Keratinocyte (primary cell): ENCODE measurements at regions not wholly inside any gene's neighbourhood (a gene's known extent, or its start where the extent isn't known, plus 50 kb on each side); places are given as distances from the start of the nearest gene placed in this dataset.

Experiments
- DNase-seq: peaks from one replicate; pipeline ENCODE4 v3.0.0-alpha.2; 2011; ENCODE audit warnings: low read depth, missing footprints, low spot score
- FAIRE-seq: peaks from 2 replicates; lab custom pipeline; 2011; peaks lifted over from hg19 to GRCh38; lab: Jason Lieb, UNC
- H2AFZ ChIP-seq: 2 replicates; pipeline ENCODE4 v1.6.0; 2012; ENCODE audit warnings: low read length, control low read depth, inconsistent platforms; ENCODE audit not compliant: control insufficient read depth
- H3K27ac ChIP-seq: 2 replicates; pipeline ENCODE4 v1.5.1; 2011; ENCODE audit warnings: low read length; ENCODE audit not compliant: control insufficient read depth, insufficient read depth
- H3K27me3 ChIP-seq: 3 replicates; pipeline ENCODE4 v1.6.0; 2011; ENCODE audit warnings: low read length; ENCODE audit not compliant: control insufficient read depth, insufficient read depth; ENCODE audit errors: extremely low read depth
- H3K36me3 ChIP-seq, 2 experiments: 2 replicates in 1 of 2; 3 replicates in 1 of 2; pipeline ENCODE4 v1.5.1; 2011; ENCODE audit warnings: low read length in 2 of 2, mild to moderate bottlenecking in 1 of 2; ENCODE audit not compliant: control insufficient read depth in 2 of 2, insufficient read depth in 2 of 2; ENCODE audit errors: extremely low read depth in 1 of 2
- H3K4me1 ChIP-seq: 3 replicates; pipeline ENCODE4 v1.5.1; 2011; ENCODE audit warnings: low read length; ENCODE audit not compliant: control insufficient read depth, insufficient read depth; ENCODE audit errors: extremely low read depth
- H3K4me2 ChIP-seq: 3 replicates; pipeline ENCODE4 v1.6.0; 2011; ENCODE audit warnings: low read depth, low read length; ENCODE audit not compliant: control insufficient read depth, insufficient read depth; ENCODE audit errors: extremely low read depth
- H3K4me3 ChIP-seq, 3 experiments: fragments of 200-600 bp in 1 of 3; sonication (generic) in 1 of 3; 2 replicates in 2 of 3; 3 replicates in 1 of 3; pipeline ENCODE4 v1.5.1; 2011 to 2016; ENCODE audit warnings: low read length in 3 of 3, mild to moderate bottlenecking in 3 of 3, control low read depth in 2 of 3, inconsistent platforms in 1 of 3, low read depth in 1 of 3, mixed read lengths in 1 of 3, mixed run types in 1 of 3, moderate library complexity in 1 of 3; ENCODE audit not compliant: control insufficient read depth in 2 of 3, insufficient read depth in 2 of 3; ENCODE audit errors: extremely low read depth in 1 of 3
- H3K79me2 ChIP-seq: 2 replicates; pipeline ENCODE4 v1.6.0; 2012; ENCODE audit warnings: low read length; ENCODE audit not compliant: control insufficient read depth, insufficient read depth
- H3K9ac ChIP-seq: 3 replicates; pipeline ENCODE4 v1.6.0; 2011; ENCODE audit warnings: low read length; ENCODE audit not compliant: control insufficient read depth, insufficient read depth; ENCODE audit errors: extremely low read depth
- H3K9me1 ChIP-seq: 3 replicates; pipeline ENCODE4 v1.6.0; 2011; ENCODE audit warnings: low read length; ENCODE audit not compliant: control insufficient read depth, insufficient read depth; ENCODE audit errors: extremely low read depth
- H3K9me3 ChIP-seq: 2 replicates; pipeline ENCODE4 v1.5.1; 2012; ENCODE audit warnings: low read depth, low read length; ENCODE audit not compliant: control insufficient read depth
- H4K20me1 ChIP-seq: 3 replicates; pipeline ENCODE4 v1.6.0; 2011; ENCODE audit warnings: low read length; ENCODE audit not compliant: control insufficient read depth, insufficient read depth; ENCODE audit errors: extremely low read depth
- CTCF ChIP-seq, 3 experiments: IDR thresholded peaks in 1 of 3; conservative IDR thresholded peaks in 1 of 3; optimal IDR thresholded peaks in 1 of 3; 2 replicates in 2 of 3; 3 replicates in 1 of 3; pipeline versions ENCODE3 to v1.5.1; 2011; ENCODE audit warnings: low read length in 3 of 3, mild to moderate bottlenecking in 3 of 3, moderate library complexity in 2 of 3, control low read depth in 1 of 3, inconsistent platforms in 1 of 3; ENCODE audit not compliant: insufficient read depth in 2 of 3; ENCODE audit errors: extremely low read depth in 1 of 3
- EZH2 ChIP-seq: IDR thresholded peaks from one replicate; pipeline ENCODE4 v1.6.1; 2012; ENCODE audit warnings: inconsistent platforms, mild to moderate bottlenecking, low read length, moderate library complexity
- dilution Hi-C: fragments of 300-500 bp; cut with MboI; formaldehyde crosslinking; loops from one replicate; pipeline ENCODE4 v1.7.0; 2020; ENCODE audit warnings: low sequenced_read_pairs; ENCODE audit not compliant: extremely low pct_ligation_motif_present

GRCh38 chr2:121104721-121105141 is 180.3 kb downstream of the TFCP2L1 start:
- TF ChIP-seq EZH2: no peak
- TF ChIP-seq CTCF (optimal IDR thresholded peaks at IDR 0.05 in 1 of 3, IDR thresholded peaks at IDR 0.05 in 1 of 3, conservative IDR thresholded peaks at IDR 0.05 in 1 of 3; ENCODE audit: extremely low read depth in 1 of 3, insufficient read depth in 2 of 3, low read length in 3 of 3): no peak
- Histone ChIP-seq H3K36me3 (no peaks in the 10 kb centered on the region), H3K27me3 (peaks cover 8% of the 10 kb centered on the region), H4K20me1 (no peaks in the 10 kb centered on the region), H2AFZ (no peak overlapping the region), H3K27ac (no peak overlapping the region), H3K9ac (no peak overlapping the region), H3K79me2 (no peaks in the 10 kb centered on the region), H3K9me1 (no peaks in the 10 kb centered on the region), H3K9me3 (no peaks in the 10 kb centered on the region), H3K4me3 (no peak overlapping the region), H3K4me2 (no peak overlapping the region), H3K4me1 (no peaks in the 10 kb centered on the region)
- dilution Hi-C loops: no loop called here
- no peak for FAIRE-seq
- no peak for DNase-seq

GRCh38 chr2:121110924-121111323 is 174.1 kb downstream of the TFCP2L1 start:
- Histone ChIP-seq H3K4me1 (no peaks in the 10 kb centered on the region), H3K9me3 (no peaks in the 10 kb centered on the region), H3K9me1 (no peaks in the 10 kb centered on the region), H3K27ac (no peak overlapping the region), H3K4me3 (no peak overlapping the region), H3K79me2 (no peaks in the 10 kb centered on the region), H3K36me3 (no peaks in the 10 kb centered on the region), H3K9ac (no peak overlapping the region), H3K27me3 (no peaks in the 10 kb centered on the region), H3K4me2 (no peak overlapping the region), H2AFZ (no peak overlapping the region), H4K20me1 (no peaks in the 10 kb centered on the region)
- FAIRE-seq (no peak), DNase-seq (no peak)
- dilution Hi-C loops: no loop called here
- no peak for TF ChIP-seq CTCF (optimal IDR thresholded peaks at IDR 0.05 in 1 of 3, IDR thresholded peaks at IDR 0.05 in 1 of 3, conservative IDR thresholded peaks at IDR 0.05 in 1 of 3; ENCODE audit: extremely low read depth in 1 of 3, insufficient read depth in 2 of 3, low read length in 3 of 3)
- TF ChIP-seq EZH2: no peak
